Astrocyte (in vitro differentiated cells and primary cell): ENCODE measurements at regions not wholly inside any gene's neighbourhood (a gene's known extent, or its start where the extent isn't known, plus 50 kb on each side); places are given as distances from the start of the nearest gene placed in this dataset.

Source experiments
- DNase-seq: peaks from one replicate; pipeline ENCODE4 v3.0.0-alpha.2; 2010; ENCODE audit warnings: low read depth
- FAIRE-seq: peaks from 2 replicates; lab custom pipeline; 2011; peaks lifted over from hg19 to GRCh38; lab: Jason Lieb, UNC
- H2AFZ ChIP-seq: 2 replicates; pipeline ENCODE4 v1.6.0; 2012; ENCODE audit warnings: low read depth, low read length, inconsistent platforms
- H3K27ac ChIP-seq: 2 replicates; pipeline ENCODE4 v1.5.1; 2011; ENCODE audit warnings: low read depth, low read length, inconsistent platforms
- H3K27me3 ChIP-seq: 2 replicates; pipeline ENCODE4 v1.6.0; 2011; ENCODE audit warnings: low read length, inconsistent platforms; ENCODE audit not compliant: insufficient read depth
- H3K36me3 ChIP-seq: 2 replicates; pipeline ENCODE4 v1.5.1; 2011; ENCODE audit warnings: low read length, inconsistent platforms; ENCODE audit not compliant: insufficient read depth
- H3K4me1 ChIP-seq: 2 replicates; pipeline ENCODE4 v1.5.1; 2011; ENCODE audit warnings: low read length, inconsistent platforms; ENCODE audit not compliant: insufficient read depth
- H3K4me2 ChIP-seq: 2 replicates; pipeline ENCODE4 v1.6.0; 2012; ENCODE audit warnings: low read length, inconsistent platforms
- H3K4me3 ChIP-seq: 2 replicates; pipeline ENCODE4 v1.5.1; 2011; ENCODE audit warnings: low read depth, mild to moderate bottlenecking, low read length, inconsistent platforms; ENCODE audit not compliant: insufficient read depth
- H3K79me2 ChIP-seq: 2 replicates; pipeline ENCODE4 v1.6.0; 2012; ENCODE audit warnings: mild to moderate bottlenecking, low read length, inconsistent platforms; ENCODE audit not compliant: insufficient read depth
- H3K9ac ChIP-seq: 2 replicates; pipeline ENCODE4 v1.6.0; 2012; ENCODE audit warnings: mild to moderate bottlenecking, low read length, inconsistent platforms
- H3K9me3 ChIP-seq: 2 replicates; pipeline ENCODE4 v1.5.1; 2012; ENCODE audit warnings: low read depth, mild to moderate bottlenecking, low read length, inconsistent platforms; ENCODE audit not compliant: insufficient read depth
- H4K20me1 ChIP-seq: 2 replicates; pipeline ENCODE4 v1.6.0; 2012; ENCODE audit warnings: low read length, inconsistent platforms; ENCODE audit not compliant: insufficient read depth
- H3K27ac Mint-ChIP-seq: one replicate; pipeline ENCODE4 v1.8.0; 2021; ENCODE audit warnings: mild to moderate bottlenecking, mixed read lengths; ENCODE audit not compliant: unreplicated experiment
- H3K27me3 Mint-ChIP-seq: one replicate; pipeline ENCODE4 v1.8.0; 2021; ENCODE audit warnings: low read depth, mixed read lengths; ENCODE audit not compliant: unreplicated experiment
- H3K36me3 Mint-ChIP-seq: one replicate; pipeline ENCODE4 v1.8.0; 2021; ENCODE audit warnings: low read depth, mixed read lengths; ENCODE audit not compliant: unreplicated experiment
- H3K4me1 Mint-ChIP-seq: one replicate; pipeline ENCODE4 v1.8.0; 2021; ENCODE audit warnings: low read depth, mixed read lengths; ENCODE audit not compliant: unreplicated experiment
- H3K4me3 Mint-ChIP-seq: one replicate; pipeline ENCODE4 v1.8.0; 2021; ENCODE audit warnings: mild to moderate bottlenecking, moderate library complexity, mixed read lengths; ENCODE audit not compliant: unreplicated experiment
- H3K9me3 Mint-ChIP-seq: one replicate; pipeline ENCODE4 v1.8.0; 2021; ENCODE audit warnings: mild to moderate bottlenecking, mixed read lengths; ENCODE audit not compliant: unreplicated experiment
- CTCF ChIP-seq: IDR thresholded peaks from 2 replicates; pipeline ENCODE4 v1.5.1; 2011; ENCODE audit warnings: low read depth, mild to moderate bottlenecking, inconsistent platforms, low read length, moderate library complexity; ENCODE audit not compliant: insufficient read depth
- EZH2 ChIP-seq: IDR thresholded peaks from 2 replicates; pipeline ENCODE4 v1.6.1; 2012; ENCODE audit warnings: mild to moderate bottlenecking, low read length, inconsistent platforms; ENCODE audit not compliant: insufficient read depth

DNA sequence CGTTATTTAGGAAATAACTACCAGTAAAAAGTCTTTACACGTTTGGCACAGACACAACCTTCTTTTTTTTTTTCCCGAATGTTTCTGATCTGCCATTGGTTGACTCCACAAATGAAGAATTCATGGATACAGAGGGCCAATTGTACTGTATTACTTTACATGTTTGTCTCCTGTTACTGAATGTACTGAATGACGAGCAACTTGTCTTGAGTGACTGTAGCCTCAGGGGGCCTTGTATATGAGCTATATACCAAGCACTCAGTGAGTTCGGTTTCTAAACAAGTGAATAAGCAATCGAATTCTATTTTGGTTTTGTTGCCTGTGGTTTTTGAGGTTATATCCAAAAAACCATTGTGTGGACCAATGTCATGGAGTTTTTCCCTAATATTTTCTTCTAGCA is 480.0 kb upstream of the SYT1 start:
- H3K4me3 ChIP-seq: no peak overlapping the region
- H3K27me3 ChIP-seq: no peaks in the 10 kb centered on the region
- Mint-ChIP-seq H3K27me3 (no peaks in the 10 kb centered on the region), H3K9me3 (peaks cover 3% of the 10 kb centered on the region), H3K27ac (no peak overlapping the region), H3K4me3 (no peak overlapping the region), H3K36me3 (peaks cover under 1% of the 10 kb centered on the region), H3K4me1 (peaks cover 7% of the 10 kb centered on the region)
- H3K27ac ChIP-seq: no peak overlapping the region
- no peak overlapping the region for H3K9ac ChIP-seq
- H4K20me1 ChIP-seq: no peaks in the 10 kb centered on the region
- DNase-seq: no peak
- no peak for TF ChIP-seq EZH2
- TF ChIP-seq CTCF: no peak
- no peak for FAIRE-seq
- no peaks in the 10 kb centered on the region for H3K79me2 ChIP-seq
- no peaks in the 10 kb centered on the region for H3K4me1 ChIP-seq
- H3K4me2 ChIP-seq: no peak overlapping the region
- no peaks in the 10 kb centered on the region for H3K9me3 ChIP-seq
- H3K36me3 ChIP-seq: no peaks in the 10 kb centered on the region
- no peak overlapping the region for H2AFZ ChIP-seq

DNA sequence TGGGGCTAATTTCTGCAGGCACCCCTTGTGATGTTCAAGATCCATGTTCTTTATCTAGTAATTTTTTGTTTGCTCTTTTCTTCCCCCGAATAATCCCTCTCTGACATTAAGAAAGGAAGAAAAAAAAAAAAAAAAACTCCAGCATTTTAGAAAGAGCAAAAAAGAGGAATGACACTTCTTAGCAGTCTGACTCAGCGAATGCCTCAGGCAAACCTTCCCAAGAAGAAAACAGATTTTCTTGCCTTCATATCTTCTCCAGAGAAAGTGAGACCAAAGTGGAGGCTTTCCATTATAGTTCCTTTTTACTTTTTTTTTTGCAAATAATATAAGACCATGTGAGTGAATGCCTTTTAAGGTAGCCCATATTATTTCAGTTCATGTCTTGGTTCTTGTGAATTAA is 479.0 kb upstream of the SYT1 start:
- no peak for DNase-seq
- Mint-ChIP-seq H3K9me3 (no peaks in the 10 kb centered on the region), H3K27me3 (no peaks in the 10 kb centered on the region), H3K4me3 (no peak overlapping the region), H3K36me3 (no peaks in the 10 kb centered on the region), H3K27ac (no peak overlapping the region), H3K4me1 (peaks cover 7% of the 10 kb centered on the region)
- H3K27ac ChIP-seq: no peak overlapping the region
- TF ChIP-seq EZH2 (no peak), CTCF (no peak)
- H3K4me3 ChIP-seq: no peak overlapping the region
- H3K79me2 ChIP-seq: no peaks in the 10 kb centered on the region
- H2AFZ ChIP-seq: no peak overlapping the region
- H3K36me3 ChIP-seq: no peaks in the 10 kb centered on the region
- H3K4me2 ChIP-seq: no peak overlapping the region
- H3K9ac ChIP-seq: no peak overlapping the region
- no peak for FAIRE-seq
- no peaks in the 10 kb centered on the region for H3K27me3 ChIP-seq
- H3K4me1 ChIP-seq: no peaks in the 10 kb centered on the region
- no peaks in the 10 kb centered on the region for H4K20me1 ChIP-seq
- H3K9me3 ChIP-seq: no peaks in the 10 kb centered on the region

- no peaks in the 10 kb centered on the region for H3K4me1 ChIP-seq
- no peak overlapping the region for H3K27ac Mint-ChIP-seq
These were observed 477.7 kb upstream of the SYT1 start for GRCh38 chr12:78386871-78387270.

More at GRCh38 chr12:78386871-78387270, 477.7 kb upstream of the SYT1 start:
- FAIRE-seq (no peak), DNase-seq (no peak)
- H3K27me3 Mint-ChIP-seq: no peaks in the 10 kb centered on the region
- H3K4me3 Mint-ChIP-seq: no peak overlapping the region
- Histone ChIP-seq H3K4me2 (no peak overlapping the region), H2AFZ (no peak overlapping the region), H3K36me3 (no peaks in the 10 kb centered on the region), H4K20me1 (no peaks in the 10 kb centered on the region), H3K27ac (no peak overlapping the region), H3K9ac (no peak overlapping the region), H3K79me2 (no peaks in the 10 kb centered on the region), H3K27me3 (no peaks in the 10 kb centered on the region), H3K4me3 (no peak overlapping the region), H3K9me3 (no peaks in the 10 kb centered on the region)
- no peaks in the 10 kb centered on the region for H3K9me3 Mint-ChIP-seq
- H3K4me1 Mint-ChIP-seq: peaks cover 7% of the 10 kb centered on the region
- TF ChIP-seq EZH2 (no peak), CTCF (no peak)
- H3K36me3 Mint-ChIP-seq: no peaks in the 10 kb centered on the region
